ENCODE measurements at regions not wholly inside any gene's neighbourhood (a gene's known extent, or its start where the extent isn't known, plus 50 kb on each side); places are given as distances from the start of the nearest gene placed in this dataset.

GRCh38 chr6:170132011-170132521 lies 158.8 kb downstream of the DLL1 start:
- TF ChIP-seq CTCF (conservative IDR thresholded peaks at IDR 0.05; ENCODE audit: low read depth in 2 of 2) = no peak
- no peak for TF ChIP-seq ZNF114 (CRISPR knock-in tag; IDR thresholded peaks at IDR 0.05)
- TF ChIP-seq POLR2AphosphoS5 (IDR thresholded peaks at IDR 0.05; ENCODE audit: low read depth) = no peak
- no peak for TF ChIP-seq ETS1 (IDR thresholded peaks at IDR 0.05)
- no peak for TF ChIP-seq EZH2 (IDR thresholded peaks at IDR 0.05; ENCODE audit: low read depth, unreplicated experiment)

Data from GM23338 (cell line).